Brain microvascular endothelial cell (primary cell): ENCODE measurements at regions not wholly inside any gene's neighbourhood (a gene's known extent, or its start where the extent isn't known, plus 50 kb on each side); places are given as distances from the start of the nearest gene placed in this dataset.

Experiments used
- DNase-seq: peaks from one replicate; pipeline ENCODE4 v3.0.0-alpha.2; 2020
- H3K27ac ChIP-seq: fragments of 250-450 bp; sonication (Bioruptor Pico); 2 replicates; pipeline ENCODE4 v1.5.1; 2020; ENCODE audit warnings: mild to moderate bottlenecking, moderate library complexity
- H3K27me3 ChIP-seq: fragments of 250-450 bp; sonication (Bioruptor Pico); replicated peaks from 2 replicates; pipeline ENCODE4 v1.5.1; 2020; ENCODE audit warnings: mild to moderate bottlenecking
- H3K36me3 ChIP-seq: fragments of 250-450 bp; sonication (Bioruptor Pico); replicated peaks from 2 replicates; pipeline ENCODE4 v1.5.1; 2020; ENCODE audit warnings: mild to moderate bottlenecking
- H3K4me3 ChIP-seq: 2 replicates; pipeline ENCODE4 v1.5.1; 2011; ENCODE audit warnings: low read depth, mild to moderate bottlenecking, control low read depth, low read length, moderate library complexity
- in situ Hi-C: cut with HindIII; loops from 2 replicates; pipeline ENCODE4 v1.10.0; 2017; ENCODE audit warnings: low sequenced_read_pairs, low pct_ligation_motif_present
- TF ChIP-seq, protein P1 (sequence below): IDR thresholded peaks from 2 replicates; pipeline ENCODE4 v1.5.1; 2011; ENCODE audit warnings: low read depth, mild to moderate bottlenecking, moderate library complexity, low read length, control low read depth, inconsistent platforms; ENCODE audit errors: missing control alignments

DNA sequence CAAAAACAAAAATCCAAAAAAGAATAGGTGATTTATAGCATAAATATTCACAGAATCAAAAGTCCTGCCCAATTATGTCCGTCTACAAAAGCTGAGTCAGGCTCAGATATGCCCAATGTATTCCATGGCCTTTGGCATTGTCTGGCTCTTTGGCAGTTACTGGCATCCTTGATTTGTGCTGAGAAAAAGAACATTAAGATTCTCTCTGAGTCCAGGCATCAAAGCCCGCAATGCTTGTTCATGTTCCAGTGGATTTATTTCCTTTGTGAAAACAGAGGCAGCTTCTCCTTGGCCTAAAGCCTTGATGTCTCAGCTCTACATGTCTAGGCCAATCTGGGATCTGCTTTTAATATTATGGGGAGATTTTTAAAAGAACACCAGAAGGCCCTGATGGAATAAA is 76.1 kb upstream of the SLC4A11 start:
- in situ Hi-C loops: no loop called here
- Histone ChIP-seq H3K27me3 (no peaks in the 10 kb centered on the region), H3K4me3 (no peak overlapping the region), H3K27ac (no peak overlapping the region), H3K36me3 (peaks cover 21% of the 10 kb centered on the region)
- TF ChIP-seq, protein P1, sequence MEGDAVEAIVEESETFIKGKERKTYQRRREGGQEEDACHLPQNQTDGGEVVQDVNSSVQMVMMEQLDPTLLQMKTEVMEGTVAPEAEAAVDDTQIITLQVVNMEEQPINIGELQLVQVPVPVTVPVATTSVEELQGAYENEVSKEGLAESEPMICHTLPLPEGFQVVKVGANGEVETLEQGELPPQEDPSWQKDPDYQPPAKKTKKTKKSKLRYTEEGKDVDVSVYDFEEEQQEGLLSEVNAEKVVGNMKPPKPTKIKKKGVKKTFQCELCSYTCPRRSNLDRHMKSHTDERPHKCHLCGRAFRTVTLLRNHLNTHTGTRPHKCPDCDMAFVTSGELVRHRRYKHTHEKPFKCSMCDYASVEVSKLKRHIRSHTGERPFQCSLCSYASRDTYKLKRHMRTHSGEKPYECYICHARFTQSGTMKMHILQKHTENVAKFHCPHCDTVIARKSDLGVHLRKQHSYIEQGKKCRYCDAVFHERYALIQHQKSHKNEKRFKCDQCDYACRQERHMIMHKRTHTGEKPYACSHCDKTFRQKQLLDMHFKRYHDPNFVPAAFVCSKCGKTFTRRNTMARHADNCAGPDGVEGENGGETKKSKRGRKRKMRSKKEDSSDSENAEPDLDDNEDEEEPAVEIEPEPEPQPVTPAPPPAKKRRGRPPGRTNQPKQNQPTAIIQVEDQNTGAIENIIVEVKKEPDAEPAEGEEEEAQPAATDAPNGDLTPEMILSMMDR: no peak
- no peak for DNase-seq

DNA sequence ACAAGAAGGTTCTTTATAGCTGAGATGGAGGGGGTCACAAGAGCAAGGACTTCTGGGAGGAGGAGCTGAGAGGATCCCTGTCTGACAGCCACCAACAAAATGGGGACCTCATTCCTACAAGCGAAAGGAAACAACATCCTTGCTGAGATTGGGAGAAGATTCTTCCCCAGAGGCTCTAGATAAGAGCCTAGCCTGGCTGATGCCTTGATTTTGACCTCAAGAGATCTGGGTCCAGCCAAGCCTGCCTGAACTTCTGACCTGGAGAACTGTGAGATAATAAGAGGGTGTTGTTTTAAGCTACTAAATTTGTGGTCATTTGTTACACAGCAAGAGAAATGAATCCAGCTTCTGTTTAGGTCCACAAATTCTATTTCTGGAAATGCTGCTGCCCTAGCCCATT is 75.4 kb upstream of the SLC4A11 start:
- no peak overlapping the region for H3K27ac ChIP-seq
- in situ Hi-C loops: no loop called here
- TF ChIP-seq, protein P1: no peak

DNA sequence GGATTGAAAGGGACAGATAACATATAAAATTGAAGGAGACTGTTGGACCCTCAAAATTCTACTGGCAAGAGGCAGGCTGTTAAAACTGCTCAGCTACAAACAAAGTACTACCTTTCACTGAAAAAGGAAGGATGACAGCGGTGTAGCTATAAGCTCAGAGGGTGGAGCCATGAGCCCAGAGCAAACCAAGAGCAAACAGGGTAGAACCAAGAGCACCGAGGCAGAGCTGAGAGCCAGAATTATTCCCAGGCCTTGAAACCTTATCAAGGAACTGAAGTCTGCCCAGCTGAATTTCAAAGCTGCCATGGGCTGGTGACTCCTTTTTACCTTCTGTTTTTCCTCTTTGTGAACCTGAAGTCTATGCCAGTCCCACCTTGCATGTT is 74.7 kb upstream of the SLC4A11 start:
- no peak for DNase-seq
- peaks cover 24% of the 10 kb centered on the region for H3K36me3 ChIP-seq
- H3K4me3 ChIP-seq: no peak overlapping the region
- H3K27me3 ChIP-seq: no peaks in the 10 kb centered on the region
- TF ChIP-seq, protein P1: no peak
- peak overlapping the region; percentile 47 for H3K27ac ChIP-seq
- in situ Hi-C loops: no loop called here

More for the DNA sequence above, 75.4 kb upstream of the SLC4A11 start:
- Histone ChIP-seq H3K4me3 (no peak overlapping the region), H3K27me3 (no peaks in the 10 kb centered on the region), H3K36me3 (peaks cover 21% of the 10 kb centered on the region)
- DNase-seq: no peak

DNA sequence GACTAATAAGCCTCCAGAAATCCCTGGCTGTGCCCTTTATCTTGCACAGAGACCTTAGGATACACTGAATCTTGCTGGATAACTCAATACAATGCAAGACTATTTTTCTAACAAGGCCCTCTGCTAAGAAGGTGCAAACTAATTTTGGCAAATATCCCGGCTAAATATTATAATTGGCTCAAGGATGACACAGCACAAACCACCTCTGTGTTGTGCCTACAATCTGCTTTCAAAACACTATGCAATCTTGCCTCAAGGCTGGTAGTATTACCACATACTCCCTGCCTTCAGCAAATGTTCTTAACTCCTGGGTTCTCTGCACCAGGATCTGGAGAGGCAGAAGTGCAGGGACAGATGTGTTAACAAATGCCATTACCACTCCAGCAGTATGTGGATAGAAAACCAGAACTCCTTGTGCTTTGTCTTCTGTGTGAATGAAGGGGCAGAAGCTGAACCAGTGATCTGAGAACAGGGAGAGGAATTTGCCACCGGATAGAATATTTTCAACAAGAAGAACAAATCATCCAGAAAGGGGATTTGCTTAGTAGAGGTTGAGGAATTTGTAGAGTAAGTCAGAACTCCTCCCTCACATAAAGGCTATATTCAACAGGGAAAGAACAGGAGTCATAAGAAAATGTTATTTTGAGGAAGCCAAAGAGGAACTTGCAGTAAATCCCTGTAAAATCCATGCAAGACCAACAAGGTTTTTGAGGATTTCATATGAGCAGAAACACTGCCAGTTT is 74.1 kb upstream of the SLC4A11 start:
- no peak overlapping the region for H3K4me3 ChIP-seq
- H3K27me3 ChIP-seq: no peaks in the 10 kb centered on the region
- DNase-seq: peak; percentile 30
- in situ Hi-C loops: no loop called here
- H3K27ac ChIP-seq: peak overlapping the region; percentile 47
- peaks cover 26% of the 10 kb centered on the region for H3K36me3 ChIP-seq
- TF ChIP-seq, protein P1: no peak

DNA sequence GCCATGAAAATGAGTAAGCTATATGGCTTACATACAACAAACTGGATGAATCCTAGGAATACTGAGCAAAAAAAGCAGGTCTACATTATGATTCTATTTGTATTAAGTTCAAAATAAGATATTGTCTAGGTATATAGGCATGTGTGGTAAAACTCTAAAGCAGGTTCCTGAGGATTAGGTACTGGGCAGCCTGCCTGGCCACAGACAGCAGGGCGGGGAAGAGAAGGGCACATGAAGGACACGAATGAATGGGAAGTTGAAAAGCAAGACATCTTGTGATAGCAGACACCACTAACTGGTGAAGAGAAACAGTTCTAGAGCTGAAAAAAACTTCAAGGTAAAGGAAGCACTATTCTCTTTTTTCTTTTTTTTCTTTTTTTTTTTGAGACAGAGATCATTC is 72.6 kb upstream of the SLC4A11 start:
- in situ Hi-C loops: no loop called here
- TF ChIP-seq, protein P1: no peak

DNA sequence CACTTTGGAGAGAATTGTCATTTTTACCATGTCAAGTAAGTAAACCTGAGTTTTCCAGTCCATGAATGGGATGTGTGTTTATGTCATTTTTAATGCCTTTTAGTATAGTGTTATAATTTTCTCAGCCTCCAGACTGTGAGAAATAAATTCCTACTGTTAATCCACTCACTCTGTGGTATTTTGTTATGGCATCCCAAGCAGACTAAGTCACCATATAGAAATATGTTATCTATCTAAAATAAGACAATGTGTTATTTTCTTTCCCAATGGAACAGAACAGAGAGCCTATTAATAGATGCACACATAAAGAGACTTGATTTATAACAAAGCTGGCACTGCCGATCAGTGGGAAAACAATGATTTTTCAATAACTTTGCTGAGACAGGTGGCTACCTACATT is 70.2 kb upstream of the SLC4A11 start:
- in situ Hi-C loops: no loop called here
- H3K36me3 ChIP-seq: peaks cover 36% of the 10 kb centered on the region
- DNase-seq: no peak

More for the DNA sequence above, 72.6 kb upstream of the SLC4A11 start:
- DNase-seq: no peak
- Histone ChIP-seq H3K27ac (no peak overlapping the region), H3K27me3 (no peaks in the 10 kb centered on the region), H3K36me3 (peaks cover 29% of the 10 kb centered on the region), H3K4me3 (no peak overlapping the region)

More for the DNA sequence above, 70.2 kb upstream of the SLC4A11 start:
- TF ChIP-seq, protein P1: no peak
- H3K4me3 ChIP-seq: no peak overlapping the region
- H3K27ac ChIP-seq: peak overlapping the region; percentile 18
- no peaks in the 10 kb centered on the region for H3K27me3 ChIP-seq
